ENCODE measurements at regions not wholly inside any gene's neighbourhood (a gene's known extent, or its start where the extent isn't known, plus 50 kb on each side); places are given as distances from the start of the nearest gene placed in this dataset.

- H3K36me3 Mint-ChIP-seq (ENCODE audit: insufficient read depth in 1 of 3, low read depth in 3 of 3): 0 out of 7 replicates have a peak, but pooled peaks cover 0 to 4% (median 0%) of the 10 kb centered on the region in 3 experiments
- no peaks in the 10 kb centered on the region for H3K9me3 Mint-ChIP-seq
- Histone ChIP-seq H2AFZ (ENCODE audit: low read length) (no peak overlapping the region), H3K14ac (ENCODE audit: insufficient read depth, low read length) (no peak overlapping the region), H3T11ph (ENCODE audit: low read length) (no peak overlapping the region), H2BK12ac (ENCODE audit: insufficient read length, low read depth, low read length) (no peak overlapping the region), H4K20me1 (ENCODE audit: control insufficient read depth, insufficient read depth, insufficient read length) (no peaks in the 10 kb centered on the region), H2BK15ac (ENCODE audit: low read depth, low read length) (no peak overlapping the region), H3K23me2 (ENCODE audit: insufficient read length, low read depth, low read length, poor library complexity, severe bottlenecking) (no peaks in the 10 kb centered on the region), H3K4ac (ENCODE audit: low read depth, low read length) (no peak overlapping the region), H3K56ac (ENCODE audit: insufficient read length, low read depth, low read length) (no peak overlapping the region), H4K8ac (replicated peaks; ENCODE audit: insufficient read length, low read depth, low read length) (no peak overlapping the region), H3K18ac (ENCODE audit: insufficient read length, low read depth, low read length) (no peak overlapping the region), H3K79me2 (ENCODE audit: insufficient read depth, low read length) (no peaks in the 10 kb centered on the region), H3K27me3 (ENCODE audit: insufficient read depth, low read length) (no peaks in the 10 kb centered on the region), H4K5ac (ENCODE audit: insufficient read length, low read depth, low read length) (no peak overlapping the region), H2BK20ac (ENCODE audit: low read depth, low read length, poor library complexity, severe bottlenecking) (no peak overlapping the region), H3K9me3 (ENCODE audit: control insufficient read depth, low read depth, low read length) (no peaks in the 10 kb centered on the region), H3K4me2 (ENCODE audit: insufficient read depth, insufficient read length, low read length) (no peak overlapping the region), H2BK5ac (ENCODE audit: insufficient read length, low read length) (no peak overlapping the region), H3K79me1 (ENCODE audit: insufficient read depth, low read depth, low read length, poor library complexity, severe bottlenecking) (no peaks in the 10 kb centered on the region), H3K23ac (ENCODE audit: insufficient read length, low read depth, low read length) (no peak overlapping the region), H3K27ac (ENCODE audit: insufficient read length, low read depth, low read length) (no peak overlapping the region), H4K91ac (ENCODE audit: insufficient read length, low read depth, low read length) (no peak overlapping the region), H2AK5ac (ENCODE audit: insufficient read length, low read length) (no peak overlapping the region), H3K9ac (ENCODE audit: extremely low read depth, insufficient read length, low read length) (no peak overlapping the region), H2BK120ac (ENCODE audit: low read depth, low read length, poor library complexity, severe bottlenecking) (no peak overlapping the region), H3K4me1 (ENCODE audit: insufficient read depth, low read length) (no peaks in the 10 kb centered on the region)
- H3K4me1 Mint-ChIP-seq: no peaks in the 10 kb centered on the region
- no peak overlapping the region for H3K27ac Mint-ChIP-seq
- no CpG with 5 or more reads among the region's 6 CpGs for WGBS (ENCODE audit: extremely low coverage, insufficient read length, low lambda C conversion rate)
- no peak for TF ChIP-seq CTCF (conservative IDR thresholded peaks at IDR 0.05)
- no peak overlapping the region for H3K4me3 Mint-ChIP-seq
- DNase-seq: no peak
- no peaks in the 10 kb centered on the region for H3K27me3 Mint-ChIP-seq (ENCODE audit: low read depth)
Observed at GRCh38 chr12:29004066-29004935, 144.8 kb upstream of the FAR2 start.

All from H9 (cell line).